Lower leg skin (tissue), 4 donors: ENCODE measurements at regions not wholly inside any gene's neighbourhood (a gene's known extent, or its start where the extent isn't known, plus 50 kb on each side); places are given as distances from the start of the nearest gene placed in this dataset.

ENCODE experiments used
- DNase-seq, 2 donors: peaks; one replicate each; pipeline ENCODE4 v3.0.0-alpha.2; 2019; ENCODE audit warnings: low spot score in 2 of 2
- H3K4me3 ChIP-seq: fragments of 200-600 bp; sonication (generic); 2 replicates; pipeline ENCODE4 v1.5.1; 2017; ENCODE audit warnings: mild to moderate bottlenecking, low read depth; ENCODE audit not compliant: poor library complexity, severe bottlenecking
- CTCF ChIP-seq, 3 donors: fragments of 450-650 bp; IDR thresholded peaks; one replicate each; pipeline ENCODE4 v1.5.1; 2016; ENCODE audit warnings: antibody characterized with exemption in 3 of 3, mild to moderate bottlenecking in 3 of 3, moderate library complexity in 2 of 3
- POLR2A ChIP-seq, 2 donors: fragments of 450-650 bp; IDR thresholded peaks; one replicate each; pipeline ENCODE4 v1.6.1; 2016 to 2017; ENCODE audit warnings: antibody characterized with exemption in 2 of 2, mild to moderate bottlenecking in 1 of 2, moderate library complexity in 1 of 2
- WGBS, 2 donors: methylation state at CpG; one replicate each; pipeline ENCODE4 v1.1.5; 2018; 5-methylcytosine and 5-hydroxymethylcytosine counted together
- intact Hi-C: fragments of 100-400 bp; cut with DNase I; formaldehyde crosslinking; loops from one replicate; pipeline ENCODE4 v1.15.0; 2023; ENCODE audit warnings: low total_unique reads

GRCh38 chr7:12123172-12123571 is 87.9 kb upstream of the TMEM106B start:
- no peak for DNase-seq
- intact Hi-C loops: no loop called here
- no peak overlapping the region for H3K4me3 ChIP-seq
- TF ChIP-seq CTCF (IDR thresholded peaks at IDR 0.05): no peak
- TF ChIP-seq POLR2A (IDR thresholded peaks at IDR 0.05): no peak
- 83 to 84% methylated on average over 1 of the region's 1 CpG for WGBS, 2 donors

- 53 to 59% methylated on average over 6 of the region's 6 CpGs for WGBS, 2 donors
- no peak overlapping the region for H3K4me3 ChIP-seq
- intact Hi-C loops: no loop called here
- no peak for DNase-seq
- TF ChIP-seq POLR2A (IDR thresholded peaks at IDR 0.05) (no peak), CTCF (IDR thresholded peaks at IDR 0.05) (no peak)
Observed at GRCh38 chr7:12124028-12124427, 87.1 kb upstream of the TMEM106B start.

GRCh38 chr7:12127455-12127854 is 83.6 kb upstream of the TMEM106B start:
- intact Hi-C loops: no loop called here
- no peak for DNase-seq
- no peak overlapping the region for H3K4me3 ChIP-seq
- TF ChIP-seq CTCF (IDR thresholded peaks at IDR 0.05): no peak
- no peak for TF ChIP-seq POLR2A (IDR thresholded peaks at IDR 0.05)

- intact Hi-C loops: no loop called here
- TF ChIP-seq POLR2A (IDR thresholded peaks at IDR 0.05) (no peak), CTCF (IDR thresholded peaks at IDR 0.05) (no peak)
Observed at GRCh38 chr7:12130609-12131008, 80.5 kb upstream of the TMEM106B start.

GRCh38 chr7:12131122-12131521 is 80.0 kb upstream of the TMEM106B start:
- no peak overlapping the region for H3K4me3 ChIP-seq
- intact Hi-C loops: no loop called here
- TF ChIP-seq POLR2A (IDR thresholded peaks at IDR 0.05) (no peak), CTCF (IDR thresholded peaks at IDR 0.05) (no peak)

More at GRCh38 chr7:12130609-12131008, 80.5 kb upstream of the TMEM106B start:
- DNase-seq: no peak
- H3K4me3 ChIP-seq: no peak overlapping the region

GRCh38 chr7:12133865-12134264 is 77.2 kb upstream of the TMEM106B start:
- DNase-seq: no peak
- H3K4me3 ChIP-seq: no peak overlapping the region
- intact Hi-C loops: no loop called here
- no peak for TF ChIP-seq CTCF (IDR thresholded peaks at IDR 0.05)
- TF ChIP-seq POLR2A (IDR thresholded peaks at IDR 0.05): no peak

More at GRCh38 chr7:12131122-12131521, 80.0 kb upstream of the TMEM106B start:
- DNase-seq: no peak
